WTC11 (cell line): ENCODE measurements at regions not wholly inside any gene's neighbourhood (a gene's known extent, or its start where the extent isn't known, plus 50 kb on each side); places are given as distances from the start of the nearest gene placed in this dataset.

Source experiments
- ATAC-seq: fragments of 200-7000 bp; cut with Tn5 transposase; 2 replicates; pipeline ENCODE4 v1.10.0; 2021; ENCODE audit warnings: mild to moderate bottlenecking, moderate library complexity
- CTCF ChIA-PET: fragments of 300-600 bp; sonication (Branson Sonifier 250); formaldehyde crosslinking; loops from one replicate; lab custom pipeline; 2021; ENCODE audit warnings: antibody characterized with exemption; lab: Charles Lee
- POLR2A ChIA-PET: fragments of 350-600 bp; sonication (Branson Sonifier 250); formaldehyde crosslinking; loops from one replicate; lab custom pipeline; 2021; ENCODE audit warnings: antibody characterized with exemption; lab: Charles Lee
- DNase-seq: peaks from one replicate; pipeline ENCODE4 v3.0.0; 2021; ENCODE audit warnings: low spot score
- H3K27ac Mint-ChIP-seq: 2 replicates; pipeline ENCODE4 v1.8.0; 2021; ENCODE audit warnings: mixed read lengths
- H3K27me3 Mint-ChIP-seq: 2 replicates; pipeline ENCODE4 v1.8.0; 2021; ENCODE audit warnings: low read depth, mild to moderate bottlenecking, moderate library complexity, mixed read lengths
- H3K36me3 Mint-ChIP-seq: 2 replicates; pipeline ENCODE4 v1.8.0; 2021; ENCODE audit warnings: mixed read lengths
- H3K4me1 Mint-ChIP-seq: 2 replicates; pipeline ENCODE4 v1.8.0; 2022; ENCODE audit warnings: mixed read lengths
- H3K4me3 Mint-ChIP-seq: 2 replicates; pipeline ENCODE4 v1.8.0; 2021; ENCODE audit warnings: mild to moderate bottlenecking, moderate library complexity, mixed read lengths
- H3K9me3 Mint-ChIP-seq: 2 replicates; pipeline ENCODE4 v1.8.0; 2021; ENCODE audit warnings: mixed read lengths
- ARID4B ChIP-seq: sonication (generic); formaldehyde crosslinking; IDR thresholded peaks from 2 replicates; pipeline ENCODE4 v1.8.0; 2023; ENCODE audit warnings: missing genetic modification reagents, mild to moderate bottlenecking, borderline replicate concordance
- ATF1 ChIP-seq: sonication (generic); formaldehyde crosslinking; IDR thresholded peaks from 2 replicates; pipeline ENCODE4 v1.8.1; 2023; ENCODE audit warnings: mild to moderate bottlenecking, moderate library complexity, missing genetic modification reagents
- E2F1 ChIP-seq: sonication (generic); formaldehyde crosslinking; IDR thresholded peaks from 2 replicates; pipeline ENCODE4 v1.8.0; 2022; ENCODE audit warnings: mild to moderate bottlenecking, missing genetic modification reagents
- E2F5 ChIP-seq: sonication (generic); formaldehyde crosslinking; IDR thresholded peaks from 2 replicates; pipeline ENCODE4 v1.8.1; 2022; ENCODE audit warnings: mild to moderate bottlenecking, moderate library complexity, missing genetic modification reagents
- EMX1 ChIP-seq: fragments of 250-450 bp; sonication (Bioruptor Pico); IDR thresholded peaks from 2 replicates; pipeline ENCODE4 v1.8.0; 2021; ENCODE audit warnings: mild to moderate bottlenecking
- FOXP4 ChIP-seq: sonication (generic); formaldehyde crosslinking; IDR thresholded peaks from 2 replicates; pipeline ENCODE4 v1.8.0; 2022; ENCODE audit warnings: mild to moderate bottlenecking, missing genetic modification reagents
- HMGA2 ChIP-seq: fragments of 250-450 bp; sonication (Bioruptor Pico); IDR thresholded peaks from 2 replicates; pipeline ENCODE4 v1.4.0; 2021; ENCODE audit warnings: mild to moderate bottlenecking, moderate library complexity
- IRF1 ChIP-seq: sonication (generic); formaldehyde crosslinking; IDR thresholded peaks from 2 replicates; pipeline ENCODE4 v1.8.0; 2023; ENCODE audit warnings: missing genetic modification reagents
- NR1H2 ChIP-seq: sonication (generic); formaldehyde crosslinking; IDR thresholded peaks from 2 replicates; pipeline ENCODE4 v1.9.0; 2021; ENCODE audit warnings: mild to moderate bottlenecking, moderate library complexity, missing genetic modification reagents
- NR3C1 ChIP-seq: sonication (generic); formaldehyde crosslinking; conservative IDR thresholded peaks from 2 replicates; pipeline ENCODE4 v1.8.1; 2023; ENCODE audit warnings: low read depth, mild to moderate bottlenecking, missing genetic modification reagents
- OVOL2 ChIP-seq: fragments of 250-450 bp; sonication (Bioruptor Pico); IDR thresholded peaks from 2 replicates; pipeline ENCODE4 v1.9.0; 2021; ENCODE audit warnings: mild to moderate bottlenecking, borderline replicate concordance
- SMAD4 ChIP-seq: sonication (generic); formaldehyde crosslinking; IDR thresholded peaks from 2 replicates; pipeline ENCODE4 v1.8.0; 2022; ENCODE audit warnings: mild to moderate bottlenecking, missing genetic modification reagents
- SP1 ChIP-seq: sonication (generic); formaldehyde crosslinking; conservative IDR thresholded peaks from 2 replicates; pipeline ENCODE4 v1.8.1; 2022; ENCODE audit warnings: missing genetic modification reagents
- STAT6 ChIP-seq: sonication (generic); formaldehyde crosslinking; conservative IDR thresholded peaks from 2 replicates; pipeline ENCODE4 v1.8.1; 2023; ENCODE audit warnings: mild to moderate bottlenecking, low read depth, missing genetic modification reagents, moderate library complexity
- ZNF121 ChIP-seq: sonication (generic); formaldehyde crosslinking; IDR thresholded peaks from 2 replicates; pipeline ENCODE4 v1.8.0; 2023; ENCODE audit warnings: missing genetic modification reagents
- ZNF396 ChIP-seq: fragments of 250-450 bp; sonication (Bioruptor Pico); IDR thresholded peaks from 2 replicates; pipeline ENCODE4 v1.8.0; 2021; ENCODE audit warnings: mild to moderate bottlenecking, moderate library complexity, borderline replicate concordance
- ZNF671 ChIP-seq: fragments of 250-450 bp; sonication (Bioruptor Pico); IDR thresholded peaks from 2 replicates; pipeline ENCODE4 v1.8.0; 2021; ENCODE audit warnings: mild to moderate bottlenecking

GRCh38 chr16:64449506-64449905 is 672.4 kb downstream of the CDH11 start:
- no peak for ATAC-seq
- Mint-ChIP-seq H3K27ac (no peak overlapping the region), H3K4me3 (no peak overlapping the region), H3K36me3 (no peaks in the 10 kb centered on the region), H3K27me3 (peaks cover 34% of the 10 kb centered on the region), H3K9me3 (no peaks in the 10 kb centered on the region), H3K4me1 (peaks cover 62% of the 10 kb centered on the region)
- POLR2A ChIA-PET: no interaction called here
- DNase-seq: no peak
- TF ChIP-seq NR3C1 (CRISPR knock-in tag): no peak
- TF ChIP-seq FOXP4 (CRISPR knock-in tag): no peak
- TF ChIP-seq SMAD4 (CRISPR knock-in tag): no peak
- no peak for TF ChIP-seq EMX1 (CRISPR knock-in tag)
- TF ChIP-seq E2F1 (CRISPR knock-in tag): no peak
- no peak for TF ChIP-seq OVOL2 (CRISPR knock-in tag)
- TF ChIP-seq STAT6 (CRISPR knock-in tag): no peak
- TF ChIP-seq IRF1: no peak
- no peak for TF ChIP-seq ZNF396
- no peak for TF ChIP-seq SP1 (CRISPR knock-in tag)
- no peak for TF ChIP-seq HMGA2 (CRISPR knock-in tag)
- no peak for TF ChIP-seq ARID4B
- TF ChIP-seq NR1H2: no peak
- TF ChIP-seq ZNF671 (CRISPR knock-in tag): no peak
- TF ChIP-seq ATF1: no peak
- no peak for TF ChIP-seq E2F5
- TF ChIP-seq ZNF121 (CRISPR knock-in tag): no peak
- CTCF ChIA-PET: interaction anchor here (0.6 kb wide), 1 partner anchor 24 kb away, joined by 3 read pairs; no protein-coding TSS in a partner anchor
